OCI-LY7 (cell line): ENCODE measurements at regions not wholly inside any gene's neighbourhood (a gene's known extent, or its start where the extent isn't known, plus 50 kb on each side); places are given as distances from the start of the nearest gene placed in this dataset.

Experiments used
- EZH2phosphoT487 ChIP-seq: fragments of 200-600 bp; sonication (generic); IDR thresholded peaks from 2 replicates; pipeline ENCODE4 v1.6.1; 2018; ENCODE audit warnings: low read depth, borderline replicate concordance, mild to moderate bottlenecking, mixed run types, antibody characterized with exemption, low read length, moderate library complexity, mixed read lengths
- TF ChIP-seq, protein P1 (sequence below): fragments of 200-600 bp; sonication (generic); conservative IDR thresholded peaks from 2 replicates; pipeline ENCODE4 v1.5.1; 2014; ENCODE audit warnings: mild to moderate bottlenecking, antibody characterized with exemption, low read length, moderate library complexity, mixed read lengths

DNA sequence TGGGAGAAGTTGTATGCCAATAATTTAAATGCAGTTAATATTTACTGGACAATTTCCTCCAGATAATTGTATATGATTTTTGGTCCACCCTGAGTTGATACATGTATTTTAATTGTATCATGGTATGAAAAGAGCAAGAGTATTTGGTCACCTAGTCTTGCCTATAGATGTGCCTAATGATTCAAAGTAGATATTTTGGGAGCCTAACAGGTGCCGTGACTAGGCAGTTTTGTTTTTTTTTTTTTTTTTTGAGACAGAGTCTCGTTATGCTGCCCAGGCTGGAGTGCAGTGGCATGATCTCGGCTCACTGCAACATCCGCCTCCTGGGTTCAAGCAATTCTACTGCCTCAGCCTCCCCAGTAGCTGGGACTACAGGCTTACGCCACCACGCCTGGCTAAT is 59.3 kb upstream of the ATRNL1 start:
- TF ChIP-seq, protein P1, sequence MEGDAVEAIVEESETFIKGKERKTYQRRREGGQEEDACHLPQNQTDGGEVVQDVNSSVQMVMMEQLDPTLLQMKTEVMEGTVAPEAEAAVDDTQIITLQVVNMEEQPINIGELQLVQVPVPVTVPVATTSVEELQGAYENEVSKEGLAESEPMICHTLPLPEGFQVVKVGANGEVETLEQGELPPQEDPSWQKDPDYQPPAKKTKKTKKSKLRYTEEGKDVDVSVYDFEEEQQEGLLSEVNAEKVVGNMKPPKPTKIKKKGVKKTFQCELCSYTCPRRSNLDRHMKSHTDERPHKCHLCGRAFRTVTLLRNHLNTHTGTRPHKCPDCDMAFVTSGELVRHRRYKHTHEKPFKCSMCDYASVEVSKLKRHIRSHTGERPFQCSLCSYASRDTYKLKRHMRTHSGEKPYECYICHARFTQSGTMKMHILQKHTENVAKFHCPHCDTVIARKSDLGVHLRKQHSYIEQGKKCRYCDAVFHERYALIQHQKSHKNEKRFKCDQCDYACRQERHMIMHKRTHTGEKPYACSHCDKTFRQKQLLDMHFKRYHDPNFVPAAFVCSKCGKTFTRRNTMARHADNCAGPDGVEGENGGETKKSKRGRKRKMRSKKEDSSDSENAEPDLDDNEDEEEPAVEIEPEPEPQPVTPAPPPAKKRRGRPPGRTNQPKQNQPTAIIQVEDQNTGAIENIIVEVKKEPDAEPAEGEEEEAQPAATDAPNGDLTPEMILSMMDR = no peak
- no peak for TF ChIP-seq EZH2phosphoT487
